ENCODE measurements at regions not wholly inside any gene's neighbourhood (a gene's known extent, or its start where the extent isn't known, plus 50 kb on each side); places are given as distances from the start of the nearest gene placed in this dataset.

GRCh38 chr17:79530361-79531105 lies 80.3 kb downstream of the RBFOX3 start:
- H3K4me1 ChIP-seq (ENCODE audit: insufficient read depth, low read length, poor library complexity, severe bottlenecking), result no peaks in the 10 kb centered on the region
- H3F3A ChIP-seq (ENCODE audit: low read depth), result no peaks in the 10 kb centered on the region
- no peak overlapping the region for H3K4me2 ChIP-seq (ENCODE audit: low read depth, low read length, poor library complexity, severe bottlenecking)
- H3K36me3 ChIP-seq (ENCODE audit: insufficient read depth, low read length), result no peaks in the 10 kb centered on the region
- TF ChIP-seq CTCF (conservative IDR thresholded peaks at IDR 0.05; ENCODE audit: low read length), result no peak
- no peak for TF ChIP-seq EZH2phosphoT487 (IDR thresholded peaks at IDR 0.05; ENCODE audit: borderline replicate concordance)
- no peak overlapping the region for H2AFZ ChIP-seq (ENCODE audit: low read length)
- H4K20me1 ChIP-seq (ENCODE audit: insufficient read depth, low read length, poor library complexity, severe bottlenecking), result no peaks in the 10 kb centered on the region
- no peaks in the 10 kb centered on the region for H3K79me2 ChIP-seq (ENCODE audit: insufficient read depth, low read length)
- H3K27me3 ChIP-seq (ENCODE audit: insufficient read depth, low read length, poor library complexity, severe bottlenecking), result no peaks in the 10 kb centered on the region
- no peak overlapping the region for H3K9ac ChIP-seq (ENCODE audit: low read depth, low read length, poor library complexity, severe bottlenecking)
- H3K9me3 ChIP-seq (ENCODE audit: insufficient read depth, low read depth, low read length), result no peaks in the 10 kb centered on the region
- H3K4me3 ChIP-seq (ENCODE audit: low read length, poor library complexity, severe bottlenecking), result no peak overlapping the region
- H3K9me2 ChIP-seq (replicated peaks; ENCODE audit: low read depth, low read length), result no peaks in the 10 kb centered on the region

GRCh38 chr17:79529661-79530081 lies 81.2 kb downstream of the RBFOX3 start:
- H3K4me3 ChIP-seq (ENCODE audit: low read length, poor library complexity, severe bottlenecking), result no peak overlapping the region
- no peak overlapping the region for H3K9ac ChIP-seq (ENCODE audit: low read depth, low read length, poor library complexity, severe bottlenecking)
- H3K27me3 ChIP-seq (ENCODE audit: insufficient read depth, low read length, poor library complexity, severe bottlenecking), result no peaks in the 10 kb centered on the region

GRCh38 chr17:79528592-79529125 lies 82.2 kb downstream of the RBFOX3 start:
- no peaks in the 10 kb centered on the region for H3K9me2 ChIP-seq (replicated peaks; ENCODE audit: low read depth, low read length)
- no peaks in the 10 kb centered on the region for H3K27me3 ChIP-seq (ENCODE audit: insufficient read depth, low read length, poor library complexity, severe bottlenecking)
- no peaks in the 10 kb centered on the region for H3K79me2 ChIP-seq (ENCODE audit: insufficient read depth, low read length)
- no peaks in the 10 kb centered on the region for H4K20me1 ChIP-seq (ENCODE audit: insufficient read depth, low read length, poor library complexity, severe bottlenecking)
- H3K4me1 ChIP-seq (ENCODE audit: insufficient read depth, low read length, poor library complexity, severe bottlenecking), result no peaks in the 10 kb centered on the region
- no peak overlapping the region for H3K4me2 ChIP-seq (ENCODE audit: low read depth, low read length, poor library complexity, severe bottlenecking)
- H2AFZ ChIP-seq (ENCODE audit: low read length), result no peak overlapping the region
- no peak for TF ChIP-seq EZH2phosphoT487 (IDR thresholded peaks at IDR 0.05; ENCODE audit: borderline replicate concordance)
- TF ChIP-seq CTCF (conservative IDR thresholded peaks at IDR 0.05; ENCODE audit: low read length), result no peak
- no peak overlapping the region for H3K4me3 ChIP-seq (ENCODE audit: low read length, poor library complexity, severe bottlenecking)
- H3K9ac ChIP-seq (ENCODE audit: low read depth, low read length, poor library complexity, severe bottlenecking), result no peak overlapping the region
- H3F3A ChIP-seq (ENCODE audit: low read depth), result no peaks in the 10 kb centered on the region
- H3K36me3 ChIP-seq (ENCODE audit: insufficient read depth, low read length), result no peaks in the 10 kb centered on the region
- no peaks in the 10 kb centered on the region for H3K9me3 ChIP-seq (ENCODE audit: insufficient read depth, low read depth, low read length)

More at GRCh38 chr17:79529661-79530081, 81.2 kb downstream of the RBFOX3 start:
- Histone ChIP-seq H3K9me3 (ENCODE audit: insufficient read depth, low read depth, low read length) (no peaks in the 10 kb centered on the region), H2AFZ (ENCODE audit: low read length) (no peak overlapping the region), H3K79me2 (ENCODE audit: insufficient read depth, low read length) (no peaks in the 10 kb centered on the region), H3K36me3 (ENCODE audit: insufficient read depth, low read length) (no peaks in the 10 kb centered on the region), H3F3A (ENCODE audit: low read depth) (no peaks in the 10 kb centered on the region), H3K9me2 (replicated peaks; ENCODE audit: low read depth, low read length) (no peaks in the 10 kb centered on the region), H3K4me1 (ENCODE audit: insufficient read depth, low read length, poor library complexity, severe bottlenecking) (no peaks in the 10 kb centered on the region), H3K4me2 (ENCODE audit: low read depth, low read length, poor library complexity, severe bottlenecking) (no peak overlapping the region), H4K20me1 (ENCODE audit: insufficient read depth, low read length, poor library complexity, severe bottlenecking) (no peaks in the 10 kb centered on the region)
- TF ChIP-seq EZH2phosphoT487 (IDR thresholded peaks at IDR 0.05; ENCODE audit: borderline replicate concordance) (no peak), CTCF (conservative IDR thresholded peaks at IDR 0.05; ENCODE audit: low read length) (no peak)
